Thoracic aorta (tissue), 2 donors: ENCODE measurements at regions not wholly inside any gene's neighbourhood (a gene's known extent, or its start where the extent isn't known, plus 50 kb on each side); places are given as distances from the start of the nearest gene placed in this dataset.

Experiments used
- ATAC-seq: fragments of 150-250 bp; one replicate; pipeline ENCODE4 v1.8.0; 2017; ENCODE audit warnings: low read depth; ENCODE audit not compliant: insufficient number of reproducible peaks, low FRiP score
- DNase-seq: peaks from one replicate; pipeline ENCODE4 v3.0.0-alpha.2; 2020; ENCODE audit warnings: low spot score
- H3K27ac ChIP-seq, 2 donors: fragments of 200-600 bp; sonication (generic); 1 replicate in 1 of 2; 2 replicates in 1 of 2; pipeline ENCODE4 v1.5.1; 2016; ENCODE audit warnings: mild to moderate bottlenecking in 2 of 2, moderate library complexity in 2 of 2
- H3K27me3 ChIP-seq: fragments of 200-600 bp; sonication (generic); replicated peaks from 2 replicates; pipeline ENCODE4 v1.6.0; 2016; ENCODE audit warnings: mild to moderate bottlenecking; ENCODE audit not compliant: insufficient read depth
- H3K36me3 ChIP-seq: fragments of 200-600 bp; sonication (generic); one replicate; pipeline ENCODE4 v1.5.1; 2016
- H3K4me1 ChIP-seq, 2 donors: fragments of 200-600 bp; sonication (generic); 1 replicate in 1 of 2; 2 replicates in 1 of 2; pipeline versions ENCODE4 v1.5.1 to v1.6.0; 2016; ENCODE audit warnings: low read depth in 2 of 2, mild to moderate bottlenecking in 1 of 2; ENCODE audit not compliant: control insufficient read depth in 1 of 2
- H3K4me3 ChIP-seq: fragments of 200-600 bp; sonication (generic); 2 replicates; pipeline ENCODE4 v1.5.1; 2016; ENCODE audit warnings: mild to moderate bottlenecking
- H3K9me3 ChIP-seq: fragments of 200-600 bp; sonication (generic); 2 replicates; pipeline ENCODE4 v1.5.1; 2016
- TF ChIP-seq, protein P1 (sequence below): fragments of 200-600 bp; sonication (generic); IDR thresholded peaks from one replicate; pipeline ENCODE4 v1.5.1; 2019; ENCODE audit warnings: antibody characterized with exemption

GRCh38 chr10:52665821-52666220 is 106.8 kb downstream of the MBL2 start:
- Histone ChIP-seq H3K4me1 (no peaks in the 10 kb centered on the region), H3K27me3 (no peaks in the 10 kb centered on the region), H3K27ac (no peak overlapping the region), H3K9me3 (peaks cover 7% of the 10 kb centered on the region), H3K4me3 (no peak overlapping the region), H3K36me3 (no peaks in the 10 kb centered on the region)
- ATAC-seq: no peak
- TF ChIP-seq, protein P1, sequence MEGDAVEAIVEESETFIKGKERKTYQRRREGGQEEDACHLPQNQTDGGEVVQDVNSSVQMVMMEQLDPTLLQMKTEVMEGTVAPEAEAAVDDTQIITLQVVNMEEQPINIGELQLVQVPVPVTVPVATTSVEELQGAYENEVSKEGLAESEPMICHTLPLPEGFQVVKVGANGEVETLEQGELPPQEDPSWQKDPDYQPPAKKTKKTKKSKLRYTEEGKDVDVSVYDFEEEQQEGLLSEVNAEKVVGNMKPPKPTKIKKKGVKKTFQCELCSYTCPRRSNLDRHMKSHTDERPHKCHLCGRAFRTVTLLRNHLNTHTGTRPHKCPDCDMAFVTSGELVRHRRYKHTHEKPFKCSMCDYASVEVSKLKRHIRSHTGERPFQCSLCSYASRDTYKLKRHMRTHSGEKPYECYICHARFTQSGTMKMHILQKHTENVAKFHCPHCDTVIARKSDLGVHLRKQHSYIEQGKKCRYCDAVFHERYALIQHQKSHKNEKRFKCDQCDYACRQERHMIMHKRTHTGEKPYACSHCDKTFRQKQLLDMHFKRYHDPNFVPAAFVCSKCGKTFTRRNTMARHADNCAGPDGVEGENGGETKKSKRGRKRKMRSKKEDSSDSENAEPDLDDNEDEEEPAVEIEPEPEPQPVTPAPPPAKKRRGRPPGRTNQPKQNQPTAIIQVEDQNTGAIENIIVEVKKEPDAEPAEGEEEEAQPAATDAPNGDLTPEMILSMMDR: no peak
- DNase-seq: no peak

- no peaks in the 10 kb centered on the region for H3K4me1 ChIP-seq
- no peak for DNase-seq
- peaks cover 7% of the 10 kb centered on the region for H3K9me3 ChIP-seq
- TF ChIP-seq, protein P1: no peak
- H3K4me3 ChIP-seq: no peak overlapping the region
- H3K36me3 ChIP-seq: no peaks in the 10 kb centered on the region
- H3K27ac ChIP-seq: no peak overlapping the region
- no peak for ATAC-seq
- H3K27me3 ChIP-seq: no peaks in the 10 kb centered on the region
Measured at GRCh38 chr10:52666931-52667330, 105.7 kb downstream of the MBL2 start.

DNA sequence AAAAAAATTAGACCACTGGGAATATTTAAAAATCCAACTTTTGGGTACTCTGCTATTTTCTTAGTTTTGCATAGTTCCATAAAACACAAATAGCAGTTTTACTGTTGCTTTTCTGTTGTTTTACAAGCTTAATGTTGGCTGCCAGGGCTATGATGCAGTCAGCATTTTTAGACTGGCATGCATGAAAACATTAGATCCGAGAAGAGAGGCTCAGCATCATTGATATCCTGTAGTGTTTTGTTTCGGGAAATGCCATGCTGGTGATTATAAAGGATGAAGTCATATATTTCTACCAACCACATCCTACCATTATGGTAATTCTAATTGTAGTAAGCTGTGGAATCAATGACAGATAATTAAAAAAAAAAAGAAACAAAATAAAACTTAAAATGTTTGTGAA is 104.6 kb downstream of the MBL2 start:
- Histone ChIP-seq H3K27me3 (no peaks in the 10 kb centered on the region), H3K36me3 (no peaks in the 10 kb centered on the region), H3K27ac (no peak overlapping the region), H3K4me3 (no peak overlapping the region), H3K9me3 (peaks cover 7% of the 10 kb centered on the region), H3K4me1 (no peaks in the 10 kb centered on the region)
- ATAC-seq (no peak), DNase-seq (no peak)
- TF ChIP-seq, protein P1: no peak

DNA sequence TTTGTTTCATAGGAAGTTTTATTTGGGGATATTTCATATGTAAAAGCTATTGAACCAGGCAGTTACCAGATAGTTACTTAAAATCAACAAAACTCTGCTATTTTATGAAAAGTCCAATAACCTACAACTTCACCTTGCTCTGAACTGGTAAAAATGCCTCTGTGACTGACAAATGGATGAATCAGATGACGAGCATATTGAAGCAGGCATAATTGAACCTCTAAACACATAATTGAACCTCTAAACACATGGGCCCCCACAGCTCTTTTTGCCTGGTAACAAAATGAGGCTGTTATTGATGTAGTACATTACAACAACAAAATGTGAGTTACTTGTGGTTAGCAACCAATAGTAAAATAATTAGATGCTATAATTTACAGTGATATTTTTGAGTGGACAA is 99.7 kb downstream of the MBL2 start:
- H3K27me3 ChIP-seq: no peaks in the 10 kb centered on the region
- DNase-seq (no peak), ATAC-seq (no peak)
- TF ChIP-seq, protein P1: no peak
- no peaks in the 10 kb centered on the region for H3K36me3 ChIP-seq
- H3K4me1 ChIP-seq: no peaks in the 10 kb centered on the region
- H3K27ac ChIP-seq: no peak overlapping the region
- no peaks in the 10 kb centered on the region for H3K9me3 ChIP-seq
- H3K4me3 ChIP-seq: no peak overlapping the region

- no peak for ATAC-seq
- H3K27me3 ChIP-seq: no peaks in the 10 kb centered on the region
- DNase-seq: no peak
- no peak overlapping the region for H3K4me3 ChIP-seq
- no peaks in the 10 kb centered on the region for H3K36me3 ChIP-seq
- TF ChIP-seq, protein P1: no peak
- no peaks in the 10 kb centered on the region for H3K4me1 ChIP-seq
- no peaks in the 10 kb centered on the region for H3K9me3 ChIP-seq
- H3K27ac ChIP-seq: no peak overlapping the region
Measured at GRCh38 chr10:52673468-52673867, 99.1 kb downstream of the MBL2 start.
